Ascending aorta (tissue), 2 donors: ENCODE measurements at regions not wholly inside any gene's neighbourhood (a gene's known extent, or its start where the extent isn't known, plus 50 kb on each side); places are given as distances from the start of the nearest gene placed in this dataset.

ENCODE experiments used
- DNase-seq, 2 donors: peaks; one replicate each; pipeline ENCODE4 v3.0.0-alpha.2; 2019; ENCODE audit warnings: low spot score in 2 of 2
- H3K27ac ChIP-seq, 2 donors: fragments of 200-600 bp; sonication (generic); one replicate each; pipeline ENCODE4 v1.5.1; 2016 to 2017; ENCODE audit warnings: mild to moderate bottlenecking in 1 of 2
- H3K27me3 ChIP-seq: fragments of 200-600 bp; sonication (generic); one replicate; pipeline ENCODE4 v1.5.1; 2017
- H3K36me3 ChIP-seq, 2 donors: fragments of 200-600 bp; sonication (generic); one replicate each; pipeline ENCODE4 v1.5.1; 2016
- H3K4me1 ChIP-seq, 2 donors: fragments of 200-600 bp; sonication (generic); one replicate each; pipeline ENCODE4 v1.5.1; 2016 to 2017; ENCODE audit warnings: mild to moderate bottlenecking in 1 of 2
- H3K4me3 ChIP-seq, 2 donors: fragments of 200-600 bp; sonication (generic); one replicate each; pipeline ENCODE4 v1.5.1; 2016 to 2017; ENCODE audit warnings: mild to moderate bottlenecking in 1 of 2
- H3K9me3 ChIP-seq, 2 donors: fragments of 200-600 bp; sonication (generic); one replicate each; pipeline ENCODE4 v1.5.1; 2016
- CTCF ChIP-seq, 3 experiments: fragments of 200-600 bp in 2 of 3; fragments of 450-650 bp in 1 of 3; sonication (generic) in 2 of 3; IDR thresholded peaks; one replicate each; pipeline ENCODE4 v1.5.1; 2016 to 2019; ENCODE audit warnings: antibody characterized with exemption in 3 of 3, mild to moderate bottlenecking in 1 of 3, moderate library complexity in 1 of 3
- intact Hi-C: fragments of 100-400 bp; cut with DNase I; formaldehyde crosslinking; loops from one replicate; pipeline ENCODE4 v1.15.1; 2023

GRCh38 chr20:52086878-52087277 is 104.7 kb downstream of the ZFP64 start:
- Histone ChIP-seq H3K27ac (no peak overlapping the region), H3K27me3 (no peaks in the 10 kb centered on the region), H3K36me3 (peaks cover 5 to 8% of the 10 kb centered on the region in 2 donors), H3K4me3 (no peak overlapping the region), H3K4me1 (no peaks in the 10 kb centered on the region), H3K9me3 (peaks cover 3 to 7% of the 10 kb centered on the region in 2 donors)
- DNase-seq, result no peak
- intact Hi-C loops, result loop anchor here (10.0 kb wide), 2 partner anchors 292 to 382 kb away; no protein-coding TSS in a partner anchor
- TF ChIP-seq CTCF (IDR thresholded peaks at IDR 0.05), result no peak

GRCh38 chr20:52084727-52085126 is 106.9 kb downstream of the ZFP64 start:
- TF ChIP-seq CTCF (IDR thresholded peaks at IDR 0.05), result no peak
- Histone ChIP-seq H3K4me1 (no peaks in the 10 kb centered on the region), H3K27me3 (no peaks in the 10 kb centered on the region), H3K27ac (no peak overlapping the region), H3K9me3 (peaks cover 3 to 7% of the 10 kb centered on the region in 2 donors), H3K36me3 (peaks cover 5 to 8% of the 10 kb centered on the region in 2 donors), H3K4me3 (no peak overlapping the region)
- no peak for DNase-seq
- intact Hi-C loops, result loop anchor here (5.0 to 10.0 kb wide), 4 partner anchors 290 to 1097 kb away; no protein-coding TSS in a partner anchor

- no peak overlapping the region for H3K4me3 ChIP-seq
- no peak overlapping the region for H3K27ac ChIP-seq
- DNase-seq, result no peak
- peaks cover 3 to 7% of the 10 kb centered on the region in 2 donors for H3K9me3 ChIP-seq
- intact Hi-C loops, result loop anchor here (1.0 to 10.0 kb wide), 5 partner anchors 289 to 1096 kb away; no protein-coding TSS in a partner anchor
- H3K4me1 ChIP-seq, result no peaks in the 10 kb centered on the region
- TF ChIP-seq CTCF (IDR thresholded peaks at IDR 0.05), result peak; percentile 13 to 61 (median 27)
- peaks cover 5 to 7% of the 10 kb centered on the region in 2 donors for H3K36me3 ChIP-seq
- H3K27me3 ChIP-seq, result no peaks in the 10 kb centered on the region
Observed at GRCh38 chr20:52083627-52084232, 107.8 kb downstream of the ZFP64 start.

- no peak overlapping the region for H3K27ac ChIP-seq
- peaks cover 2 to 7% of the 10 kb centered on the region in 2 donors for H3K9me3 ChIP-seq
- TF ChIP-seq CTCF (IDR thresholded peaks at IDR 0.05), result no peak
- intact Hi-C loops, result loop anchor here (1.0 to 10.0 kb wide), 5 partner anchors 288 to 1095 kb away; no protein-coding TSS in a partner anchor
- H3K36me3 ChIP-seq, result peaks cover 0 to 5% of the 10 kb centered on the region in 2 donors
- H3K27me3 ChIP-seq, result no peaks in the 10 kb centered on the region
- H3K4me1 ChIP-seq, result no peaks in the 10 kb centered on the region
- DNase-seq, result no peak
- no peak overlapping the region for H3K4me3 ChIP-seq
Observed at GRCh38 chr20:52082612-52083011, 109.0 kb downstream of the ZFP64 start.

GRCh38 chr20:52081791-52082190 is 109.8 kb downstream of the ZFP64 start:
- TF ChIP-seq CTCF (IDR thresholded peaks at IDR 0.05), result no peak
- DNase-seq, result no peak
- Histone ChIP-seq H3K4me1 (no peaks in the 10 kb centered on the region), H3K27ac (no peak overlapping the region), H3K9me3 (no peaks in the 10 kb centered on the region), H3K36me3 (peaks cover 0 to 5% of the 10 kb centered on the region in 2 donors), H3K27me3 (no peaks in the 10 kb centered on the region), H3K4me3 (no peak overlapping the region)
- intact Hi-C loops, result loop anchor here (5.0 to 10.0 kb wide), 4 partner anchors 287 to 1094 kb away; no protein-coding TSS in a partner anchor
